ENCODE measurements at regions not wholly inside any gene's neighbourhood (a gene's known extent, or its start where the extent isn't known, plus 50 kb on each side); places are given as distances from the start of the nearest gene placed in this dataset.
"Not testable (repeated sequence)": the region's sequence is repeated elsewhere in the genome, so short reads cannot be mapped to it uniquely, and the experiment has no call there.

DNA sequence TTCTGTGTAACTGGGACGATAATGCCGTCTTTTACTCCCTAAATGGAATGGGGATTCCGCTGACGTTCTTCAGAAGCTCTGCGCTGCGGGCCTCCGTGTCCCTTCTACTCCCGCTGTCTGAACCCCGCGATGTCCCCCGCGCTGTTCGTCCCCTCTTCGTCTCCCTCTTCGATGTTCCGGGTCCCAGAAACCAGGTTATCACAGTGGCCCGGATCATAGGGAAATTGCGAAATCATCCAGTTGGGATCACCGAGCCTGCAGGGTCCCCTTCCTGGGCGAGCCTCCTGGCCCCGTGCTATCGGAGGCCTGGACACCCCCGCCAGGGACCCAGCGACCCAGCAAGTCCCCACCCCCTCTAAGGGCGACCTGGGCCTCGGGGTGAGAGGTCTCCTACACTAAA, 154.2 kb downstream of the PPIAL4G start:
- TF ChIP-seq, protein P1, sequence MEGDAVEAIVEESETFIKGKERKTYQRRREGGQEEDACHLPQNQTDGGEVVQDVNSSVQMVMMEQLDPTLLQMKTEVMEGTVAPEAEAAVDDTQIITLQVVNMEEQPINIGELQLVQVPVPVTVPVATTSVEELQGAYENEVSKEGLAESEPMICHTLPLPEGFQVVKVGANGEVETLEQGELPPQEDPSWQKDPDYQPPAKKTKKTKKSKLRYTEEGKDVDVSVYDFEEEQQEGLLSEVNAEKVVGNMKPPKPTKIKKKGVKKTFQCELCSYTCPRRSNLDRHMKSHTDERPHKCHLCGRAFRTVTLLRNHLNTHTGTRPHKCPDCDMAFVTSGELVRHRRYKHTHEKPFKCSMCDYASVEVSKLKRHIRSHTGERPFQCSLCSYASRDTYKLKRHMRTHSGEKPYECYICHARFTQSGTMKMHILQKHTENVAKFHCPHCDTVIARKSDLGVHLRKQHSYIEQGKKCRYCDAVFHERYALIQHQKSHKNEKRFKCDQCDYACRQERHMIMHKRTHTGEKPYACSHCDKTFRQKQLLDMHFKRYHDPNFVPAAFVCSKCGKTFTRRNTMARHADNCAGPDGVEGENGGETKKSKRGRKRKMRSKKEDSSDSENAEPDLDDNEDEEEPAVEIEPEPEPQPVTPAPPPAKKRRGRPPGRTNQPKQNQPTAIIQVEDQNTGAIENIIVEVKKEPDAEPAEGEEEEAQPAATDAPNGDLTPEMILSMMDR (IDR thresholded peaks at IDR 0.05; ENCODE audit: insufficient read depth, low read length, poor library complexity, severe bottlenecking) = no peak
- peaks cover 10% of the 10 kb centered on the region for H3K27me3 ChIP-seq (ENCODE audit: control insufficient read depth, insufficient read depth, low read length)
- H3K4me3 ChIP-seq (ENCODE audit: low read depth, low read length) = no peak overlapping the region
- no peaks in the 10 kb centered on the region for H3K36me3 ChIP-seq (ENCODE audit: control insufficient read depth, insufficient read depth, low read length)
- DNase-seq (ENCODE audit: low read depth) = no peak

GRCh38 chr1:148325031-148325430, 158.1 kb downstream of the PPIAL4G start:
- DNase-seq (ENCODE audit: low read depth); H3K4me3 ChIP-seq (ENCODE audit: low read depth, low read length); H3K36me3 ChIP-seq (ENCODE audit: control insufficient read depth, insufficient read depth, low read length): not testable (repeated sequence)
- peaks cover 10% of the 10 kb centered on the region for H3K27me3 ChIP-seq (ENCODE audit: control insufficient read depth, insufficient read depth, low read length)

DNA sequence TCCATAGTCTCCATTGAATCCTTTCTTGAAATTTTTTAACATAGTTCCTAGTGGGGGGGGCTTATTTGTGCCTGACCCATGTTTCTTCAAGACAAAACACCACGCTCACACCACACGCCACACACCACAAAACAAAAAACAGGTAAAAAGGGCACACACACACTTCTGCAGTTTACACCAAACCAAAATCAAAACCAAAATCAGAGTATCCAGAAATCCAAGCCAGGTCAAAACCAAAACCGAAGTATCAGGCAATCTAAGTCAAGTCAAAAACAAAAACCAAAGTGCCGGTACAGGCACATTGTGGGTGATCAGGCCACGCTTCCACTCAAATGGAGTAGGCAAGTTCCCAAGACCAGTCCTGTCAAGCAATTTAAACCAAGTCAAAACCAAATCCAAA, 158.6 kb downstream of the PPIAL4G start:
- H3K27me3 ChIP-seq (ENCODE audit: control insufficient read depth, insufficient read depth, low read length); H3K4me3 ChIP-seq (ENCODE audit: low read depth, low read length); H3K36me3 ChIP-seq (ENCODE audit: control insufficient read depth, insufficient read depth, low read length); DNase-seq (ENCODE audit: low read depth): not testable (repeated sequence)

DNA sequence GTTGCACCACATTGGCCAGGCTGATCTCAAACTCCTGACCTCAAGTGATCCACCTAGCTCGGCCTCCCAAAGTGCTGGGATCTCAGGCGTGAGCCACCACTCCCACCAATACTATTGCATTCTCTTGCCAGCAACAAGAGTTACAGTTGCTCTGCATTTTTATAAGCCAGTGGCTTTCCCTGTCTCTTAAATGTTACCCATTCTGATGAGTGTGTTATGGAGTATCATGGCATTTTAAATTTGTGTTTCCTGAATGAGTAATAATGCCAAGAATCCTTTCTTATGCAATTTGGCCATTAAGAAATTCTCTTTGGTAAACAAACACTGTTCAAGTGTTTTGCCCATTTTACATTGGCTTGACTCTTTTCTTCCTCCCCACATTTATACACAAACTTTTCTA, 163.0 kb downstream of the PPIAL4G start:
- not testable (repeated sequence) for DNase-seq (ENCODE audit: low read depth); H3K4me3 ChIP-seq (ENCODE audit: low read depth, low read length); H3K36me3 ChIP-seq (ENCODE audit: control insufficient read depth, insufficient read depth, low read length)
- peaks cover 10% of the 10 kb centered on the region for H3K27me3 ChIP-seq (ENCODE audit: control insufficient read depth, insufficient read depth, low read length)

DNA sequence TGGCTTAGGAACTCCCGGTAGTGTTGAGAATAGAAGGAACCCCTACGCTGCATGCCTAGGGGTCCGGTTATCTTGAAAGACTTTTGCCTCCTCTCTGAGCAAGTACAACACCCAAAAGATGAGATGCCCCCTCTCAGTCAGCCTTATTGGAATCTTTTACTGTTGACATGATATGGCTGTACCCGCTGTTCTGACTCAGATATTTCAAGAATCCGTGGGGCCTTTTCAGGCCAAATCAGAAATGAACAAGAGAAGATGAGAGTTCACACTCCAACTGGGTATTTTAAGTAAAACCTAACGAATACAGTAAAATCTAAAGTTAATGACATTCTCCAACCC, 164.2 kb downstream of the PPIAL4G start:
- Histone ChIP-seq H3K4me3 (ENCODE audit: low read depth, low read length) (no peak overlapping the region), H3K27me3 (ENCODE audit: control insufficient read depth, insufficient read depth, low read length) (peaks cover 10% of the 10 kb centered on the region), H3K36me3 (ENCODE audit: control insufficient read depth, insufficient read depth, low read length) (no peaks in the 10 kb centered on the region)
- TF ChIP-seq, protein P1 (IDR thresholded peaks at IDR 0.05; ENCODE audit: insufficient read depth, low read length, poor library complexity, severe bottlenecking) = no peak
- no peak for DNase-seq (ENCODE audit: low read depth)

DNA sequence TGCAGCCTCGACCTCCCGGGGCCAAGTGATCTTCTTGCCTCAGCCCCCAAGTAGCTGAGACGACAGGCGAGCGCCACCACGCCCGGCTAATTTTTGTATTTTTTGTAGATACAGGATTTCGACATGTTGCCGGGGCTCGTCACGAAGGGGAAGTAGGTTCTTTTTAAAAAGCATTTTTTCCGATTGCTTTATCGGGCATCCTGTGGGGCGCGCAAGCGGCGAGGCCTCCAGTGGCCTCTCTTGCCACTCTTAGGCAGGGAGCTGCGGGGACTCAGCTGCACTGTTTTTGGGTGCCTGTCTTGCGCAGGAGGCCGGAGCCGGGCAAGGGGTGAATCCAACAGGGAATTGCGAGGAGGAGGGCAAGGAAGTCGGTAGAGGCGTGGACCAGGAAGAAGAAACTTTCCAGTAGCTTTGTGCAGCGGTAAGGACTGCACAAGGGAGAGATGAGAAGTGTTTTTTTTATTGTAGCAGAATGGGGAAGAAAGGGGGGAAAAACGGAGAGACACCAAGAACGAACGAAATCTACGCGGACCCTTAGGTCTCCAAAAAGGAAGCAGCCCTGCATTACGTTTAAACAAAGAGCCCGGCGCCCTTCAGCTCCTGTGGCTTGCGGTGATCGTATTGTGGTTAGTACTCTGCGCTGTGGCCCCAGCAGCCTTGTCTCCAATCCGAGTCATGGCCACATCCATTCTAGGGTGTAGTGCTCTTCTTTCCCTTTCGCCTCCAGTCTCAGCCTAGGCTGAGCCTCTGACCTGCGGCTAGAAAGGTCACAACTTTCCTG, 164.8 kb downstream of the PPIAL4G start:
- TF ChIP-seq, protein P1 (IDR thresholded peaks at IDR 0.05; ENCODE audit: insufficient read depth, low read length, poor library complexity, severe bottlenecking) = no peak
- no peak overlapping the region for H3K4me3 ChIP-seq (ENCODE audit: low read depth, low read length)
- no peak for DNase-seq (ENCODE audit: low read depth)
- no peaks in the 10 kb centered on the region for H3K36me3 ChIP-seq (ENCODE audit: control insufficient read depth, insufficient read depth, low read length)
- peaks cover 10% of the 10 kb centered on the region for H3K27me3 ChIP-seq (ENCODE audit: control insufficient read depth, insufficient read depth, low read length)

DNA sequence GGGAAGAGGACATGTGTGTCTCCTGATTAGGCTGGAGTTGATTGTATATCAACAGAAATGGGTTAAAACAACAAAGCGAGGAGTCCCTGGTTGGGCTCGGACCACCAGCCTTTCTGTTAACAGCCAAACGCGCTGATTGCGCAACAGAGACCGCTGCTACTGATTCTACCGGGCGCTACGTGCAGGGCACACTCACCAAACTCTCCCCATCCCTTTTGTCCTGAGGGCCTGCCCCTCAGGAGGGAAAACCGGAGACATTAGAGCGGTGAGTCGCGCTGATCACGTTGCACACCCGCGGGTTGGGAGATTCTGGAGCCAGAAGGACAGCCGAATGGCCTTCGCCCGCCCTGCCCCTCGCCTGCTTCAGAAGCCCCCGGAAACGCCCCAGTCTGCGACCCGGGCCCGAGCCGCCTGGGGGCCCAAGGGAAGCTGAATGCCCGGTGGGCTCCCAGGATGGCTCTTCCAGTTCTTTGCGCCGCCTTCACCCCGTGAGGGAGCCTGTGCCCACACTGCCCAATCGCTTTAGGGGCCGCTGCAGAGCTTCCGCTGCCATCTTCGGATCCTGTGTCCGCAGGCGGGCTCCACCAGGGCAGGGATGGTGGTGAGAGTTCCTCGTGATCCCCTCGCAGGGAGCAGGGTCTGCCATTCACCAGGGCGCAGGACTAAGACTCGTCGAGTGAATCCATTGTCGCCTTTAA, 165.4 kb upstream of the NBPF11 start:
- TF ChIP-seq, protein P1 (IDR thresholded peaks at IDR 0.05; ENCODE audit: insufficient read depth, low read length, poor library complexity, severe bottlenecking) = no peak
- no peak for DNase-seq (ENCODE audit: low read depth)
- Histone ChIP-seq H3K4me3 (ENCODE audit: low read depth, low read length) (no peak overlapping the region), H3K27me3 (ENCODE audit: control insufficient read depth, insufficient read depth, low read length) (peaks cover 10% of the 10 kb centered on the region), H3K36me3 (ENCODE audit: control insufficient read depth, insufficient read depth, low read length) (no peaks in the 10 kb centered on the region)
